Activated B cell treated with CpG ODN at 0.5 μM for 24 hours (primary cell): ENCODE measurements at regions not wholly inside any gene's neighbourhood (a gene's known extent, or its start where the extent isn't known, plus 50 kb on each side); places are given as distances from the start of the nearest gene placed in this dataset.

Source experiments
- ATAC-seq: fragments of 200-7000 bp; cut with Tn5 transposase; one replicate; pipeline ENCODE4 v1.10.0; 2021; ENCODE audit warnings: low read depth, mild to moderate bottlenecking, moderate library complexity
- CTCF ChIA-PET: fragments of 350-600 bp; sonication (Branson Sonifier 250); formaldehyde crosslinking; loops from one replicate; lab custom pipeline; 2021; ENCODE audit warnings: antibody characterized with exemption; lab: Charles Lee
- POLR2A ChIA-PET: fragments of 350-600 bp; sonication (Branson Sonifier 250); formaldehyde crosslinking; loops from one replicate; lab custom pipeline; 2021; ENCODE audit warnings: antibody characterized with exemption; lab: Charles Lee
- DNase-seq: peaks from one replicate; pipeline ENCODE4 v3.0.0; 2022
- H3K27ac Mint-ChIP-seq: one replicate; pipeline ENCODE4 v1.8.0; 2020; ENCODE audit warnings: mixed read lengths
- H3K27me3 Mint-ChIP-seq: one replicate; pipeline ENCODE4 v1.8.0; 2021; ENCODE audit warnings: mixed read lengths
- H3K36me3 Mint-ChIP-seq: one replicate; pipeline ENCODE4 v1.8.0; 2021; ENCODE audit warnings: low read depth, mixed read lengths
- H3K4me1 Mint-ChIP-seq: one replicate; pipeline ENCODE4 v1.8.0; 2021; ENCODE audit warnings: mixed read lengths
- H3K4me3 Mint-ChIP-seq: one replicate; pipeline ENCODE4 v1.8.0; 2020; ENCODE audit warnings: mild to moderate bottlenecking, mixed read lengths
- H3K9me3 Mint-ChIP-seq: one replicate; pipeline ENCODE4 v1.8.0; 2020; ENCODE audit warnings: mixed read lengths
- intact Hi-C: fragments of 100-400 bp; cut with micrococcal nuclease; formaldehyde crosslinking; loops from one replicate; pipeline ENCODE4 v1.15.1; 2024
- TF ChIP-seq, protein P1 (sequence below): fragments of 200-600 bp; IDR thresholded peaks from one replicate; pipeline ENCODE4 v1.8.0; 2022; ENCODE audit warnings: antibody characterized with exemption, mild to moderate bottlenecking

DNA sequence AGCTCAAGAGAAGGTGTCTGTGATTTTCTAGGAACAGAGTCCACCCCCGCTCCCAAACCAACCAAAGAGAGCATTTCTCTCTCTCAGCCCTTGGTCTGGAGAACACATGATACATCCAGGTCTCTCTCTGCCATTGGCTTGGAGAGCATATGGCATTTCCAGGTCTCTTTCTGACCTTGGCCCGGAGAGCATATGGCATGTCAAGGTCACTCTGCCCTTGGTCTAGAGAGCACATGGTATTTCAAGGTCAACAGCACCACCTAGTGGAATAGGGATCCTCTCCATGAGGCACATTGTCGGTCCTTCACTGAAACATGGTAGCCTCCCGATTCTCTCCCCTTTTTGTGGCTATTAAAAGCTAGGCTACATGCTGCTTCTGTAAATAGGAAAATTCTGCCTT is 437.7 kb upstream of the OLFM3 start:
- ATAC-seq, result no peak
- H3K27ac Mint-ChIP-seq, result no peak overlapping the region
- intact Hi-C loops, result loop anchor here (5.0 kb wide), 1 partner anchor 912 kb away; no protein-coding TSS in a partner anchor
- CTCF ChIA-PET, result interaction anchor here (0.6 kb wide), 1 partner anchor 914 kb away, joined by 3 read pairs; no protein-coding TSS in a partner anchor
- H3K36me3 Mint-ChIP-seq, result no peaks in the 10 kb centered on the region
- TF ChIP-seq, protein P1, sequence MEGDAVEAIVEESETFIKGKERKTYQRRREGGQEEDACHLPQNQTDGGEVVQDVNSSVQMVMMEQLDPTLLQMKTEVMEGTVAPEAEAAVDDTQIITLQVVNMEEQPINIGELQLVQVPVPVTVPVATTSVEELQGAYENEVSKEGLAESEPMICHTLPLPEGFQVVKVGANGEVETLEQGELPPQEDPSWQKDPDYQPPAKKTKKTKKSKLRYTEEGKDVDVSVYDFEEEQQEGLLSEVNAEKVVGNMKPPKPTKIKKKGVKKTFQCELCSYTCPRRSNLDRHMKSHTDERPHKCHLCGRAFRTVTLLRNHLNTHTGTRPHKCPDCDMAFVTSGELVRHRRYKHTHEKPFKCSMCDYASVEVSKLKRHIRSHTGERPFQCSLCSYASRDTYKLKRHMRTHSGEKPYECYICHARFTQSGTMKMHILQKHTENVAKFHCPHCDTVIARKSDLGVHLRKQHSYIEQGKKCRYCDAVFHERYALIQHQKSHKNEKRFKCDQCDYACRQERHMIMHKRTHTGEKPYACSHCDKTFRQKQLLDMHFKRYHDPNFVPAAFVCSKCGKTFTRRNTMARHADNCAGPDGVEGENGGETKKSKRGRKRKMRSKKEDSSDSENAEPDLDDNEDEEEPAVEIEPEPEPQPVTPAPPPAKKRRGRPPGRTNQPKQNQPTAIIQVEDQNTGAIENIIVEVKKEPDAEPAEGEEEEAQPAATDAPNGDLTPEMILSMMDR, result no peak
- DNase-seq, result no peak
- peaks cover 6% of the 10 kb centered on the region for H3K9me3 Mint-ChIP-seq
- POLR2A ChIA-PET, result no interaction called here
- no peaks in the 10 kb centered on the region for H3K4me1 Mint-ChIP-seq
- H3K27me3 Mint-ChIP-seq, result no peaks in the 10 kb centered on the region
- H3K4me3 Mint-ChIP-seq, result no peak overlapping the region

DNA sequence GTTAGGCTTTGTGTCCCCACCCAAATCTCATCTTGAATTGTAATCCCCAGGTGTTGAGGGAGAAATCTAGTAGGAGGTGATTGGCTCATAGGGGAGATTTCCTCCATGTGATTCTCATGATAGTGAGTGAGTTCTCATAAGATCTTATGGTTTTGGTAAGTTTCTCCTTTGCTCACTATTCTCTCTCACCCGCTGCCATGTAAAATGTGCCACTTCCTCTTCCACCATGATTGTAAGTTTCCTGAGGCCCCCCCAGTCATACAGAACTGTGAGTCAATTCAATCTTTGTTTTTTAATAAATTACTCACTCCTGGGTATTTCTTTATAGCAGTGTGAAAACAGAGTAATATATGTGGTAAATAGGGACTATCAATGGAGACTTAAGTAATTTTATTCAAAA is 434.5 kb upstream of the OLFM3 start:
- no peak overlapping the region for H3K4me3 Mint-ChIP-seq
- no peak overlapping the region for H3K27ac Mint-ChIP-seq
- no peaks in the 10 kb centered on the region for H3K27me3 Mint-ChIP-seq
- ATAC-seq (no peak), DNase-seq (no peak)
- POLR2A ChIA-PET, result no interaction called here
- H3K4me1 Mint-ChIP-seq, result no peaks in the 10 kb centered on the region
- TF ChIP-seq, protein P1, result no peak
- CTCF ChIA-PET, result no interaction called here
- intact Hi-C loops, result loop anchor here (5.0 kb wide), 1 partner anchor 909 kb away; no protein-coding TSS in a partner anchor
- peaks cover 6% of the 10 kb centered on the region for H3K9me3 Mint-ChIP-seq
- no peaks in the 10 kb centered on the region for H3K36me3 Mint-ChIP-seq

DNA sequence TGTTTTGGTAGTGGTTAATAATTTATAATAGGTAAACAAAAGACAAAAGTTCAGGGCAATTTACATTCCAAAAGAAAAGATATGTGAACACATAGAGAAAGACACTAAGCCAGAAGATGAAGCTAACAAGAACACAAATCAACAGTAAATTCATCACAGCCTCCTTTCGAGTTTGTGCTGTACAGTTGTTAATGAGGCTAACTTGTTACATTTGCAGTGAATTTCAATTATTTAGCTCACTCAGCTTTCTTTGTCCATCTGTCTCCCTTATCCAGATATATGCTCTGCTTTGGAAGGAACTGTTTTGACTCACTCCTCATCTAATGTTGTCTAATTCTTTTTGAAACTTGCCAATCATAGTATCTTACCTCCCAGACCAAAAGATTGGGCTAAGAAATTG is 423.3 kb upstream of the OLFM3 start:
- intact Hi-C loops, result no loop called here
- Mint-ChIP-seq H3K4me3 (no peak overlapping the region), H3K27ac (no peak overlapping the region), H3K36me3 (no peaks in the 10 kb centered on the region), H3K27me3 (no peaks in the 10 kb centered on the region), H3K9me3 (no peaks in the 10 kb centered on the region), H3K4me1 (no peaks in the 10 kb centered on the region)
- ChIA-PET POLR2A (no interaction called here), CTCF (no interaction called here)
- DNase-seq, result no peak
- TF ChIP-seq, protein P1, result no peak
- ATAC-seq, result no peak
